DMS153 (cell line): ENCODE measurements at regions not wholly inside any gene's neighbourhood (a gene's known extent, or its start where the extent isn't known, plus 50 kb on each side); places are given as distances from the start of the nearest gene placed in this dataset.

ENCODE experiments used
- DNase-seq: peaks from one replicate; lab custom pipeline; 2025; lab: John Stamatoyannopoulos, UW

GRCh38 chr11:45089676-45090499 lies 56.6 kb upstream of the PRDM11 start:
- DNase-seq: no peak

GRCh38 chr11:45090607-45091006 lies 55.8 kb upstream of the PRDM11 start:
- DNase-seq: no peak

GRCh38 chr11:45091563-45092403 lies 54.7 kb upstream of the PRDM11 start:
- DNase-seq: peak; percentile 57

GRCh38 chr11:45092404-45092785 lies 54.0 kb upstream of the PRDM11 start:
- DNase-seq: no peak

- DNase-seq: no peak
These were observed 53.3 kb upstream of the PRDM11 start for GRCh38 chr11:45092901-45093760.

- DNase-seq: no peak
These were observed 52.5 kb upstream of the PRDM11 start for GRCh38 chr11:45093761-45094455.

GRCh38 chr11:45094958-45095690 lies 51.3 kb upstream of the PRDM11 start:
- DNase-seq: no peak

- DNase-seq: no peak
These were observed 50.8 kb upstream of the PRDM11 start for GRCh38 chr11:45095691-45096010.

- no peak for DNase-seq
These were observed 49.8 kb upstream of the PRDM11 start for GRCh38 chr11:45096636-45097035.
